ENCODE measurements at regions not wholly inside any gene's neighbourhood (a gene's known extent, or its start where the extent isn't known, plus 50 kb on each side); places are given as distances from the start of the nearest gene placed in this dataset.
"Not testable (repeated sequence)": the region's sequence is repeated elsewhere in the genome, so short reads cannot be mapped to it uniquely, and the experiment has no call there.

- TF ChIP-seq POLR2AphosphoS5 (IDR thresholded peaks at IDR 0.05; ENCODE audit: low read depth, low read length) (no peak), SIN3A (IDR thresholded peaks at IDR 0.05; ENCODE audit: borderline replicate concordance, insufficient read depth, low read depth, low read length) (no peak), TCF7L2 (IDR thresholded peaks at IDR 0.05; ENCODE audit: low read depth, low read length) (no peak), CTCF (IDR thresholded peaks at IDR 0.05) (no peak), REST (IDR thresholded peaks at IDR 0.05; ENCODE audit: insufficient read depth in 1 of 2, low read depth in 2 of 2, low read length in 1 of 2) (no peak)
- no peak overlapping the region for H3K27ac ChIP-seq (ENCODE audit: low read length)
- H3K4me3 ChIP-seq (ENCODE audit: low read depth in 2 of 2, low read length in 2 of 2): no peak overlapping the region
- ChIA-PET POLR2A (no interaction called here), CTCF (no interaction called here)
- no peaks in the 10 kb centered on the region for H3K27me3 ChIP-seq (ENCODE audit: control insufficient read depth, insufficient read depth, low read length)
- H3K4me1 ChIP-seq (ENCODE audit: control insufficient read depth, insufficient read depth, low read length): no peaks in the 10 kb centered on the region
- ATAC-seq: no peak
- H3K9me3 ChIP-seq (ENCODE audit: control insufficient read depth, insufficient read depth, low read depth, low read length): no peaks in the 10 kb centered on the region
- intact Hi-C loops (cut with micrococcal nuclease; ENCODE audit: unreplicated experiment): no loop called here
- BruUV-seq (replicated peaks): no TSS peak
- no peak for DNase-seq (ENCODE audit: low read depth, low spot score)
- H3K36me3 ChIP-seq (ENCODE audit: control insufficient read depth, insufficient read depth, low read length): no peaks in the 10 kb centered on the region
- in situ Hi-C loops (cut with HindIII; ENCODE audit: low pct_unique_long_range_greater_than_20kb, low sequenced_read_pairs): no loop called here
Measured at GRCh38 chr2:208782097-208782496, 375.5 kb downstream of the PTH2R start.

GRCh38 chr2:208783184-208783583, 376.6 kb downstream of the PTH2R start:
- Histone ChIP-seq H3K4me1 (ENCODE audit: control insufficient read depth, insufficient read depth, low read length) (no peaks in the 10 kb centered on the region), H3K27me3 (ENCODE audit: control insufficient read depth, insufficient read depth, low read length) (no peaks in the 10 kb centered on the region), H3K9me3 (ENCODE audit: control insufficient read depth, insufficient read depth, low read depth, low read length) (no peaks in the 10 kb centered on the region), H3K4me3 (ENCODE audit: low read depth in 2 of 2, low read length in 2 of 2) (no peak overlapping the region), H3K36me3 (ENCODE audit: control insufficient read depth, insufficient read depth, low read length) (no peaks in the 10 kb centered on the region), H3K27ac (ENCODE audit: low read length) (no peak overlapping the region)
- no TSS peak for BruUV-seq (replicated peaks)
- DNase-seq (ENCODE audit: low read depth, low spot score) (no peak), ATAC-seq (no peak)
- TF ChIP-seq REST (IDR thresholded peaks at IDR 0.05; ENCODE audit: insufficient read depth in 1 of 2, low read depth in 2 of 2, low read length in 1 of 2) (no peak), TCF7L2 (IDR thresholded peaks at IDR 0.05; ENCODE audit: low read depth, low read length) (no peak), POLR2AphosphoS5 (IDR thresholded peaks at IDR 0.05; ENCODE audit: low read depth, low read length) (no peak), SIN3A (IDR thresholded peaks at IDR 0.05; ENCODE audit: borderline replicate concordance, insufficient read depth, low read depth, low read length) (no peak), CTCF (IDR thresholded peaks at IDR 0.05) (no peak)
- ChIA-PET POLR2A (no interaction called here), CTCF (no interaction called here)
- intact Hi-C loops (cut with micrococcal nuclease; ENCODE audit: unreplicated experiment) (no loop called here), in situ Hi-C loops (cut with HindIII; ENCODE audit: low pct_unique_long_range_greater_than_20kb, low sequenced_read_pairs) (no loop called here)

GRCh38 chr2:208784774-208785173, 378.2 kb downstream of the PTH2R start:
- intact Hi-C loops (cut with micrococcal nuclease; ENCODE audit: unreplicated experiment); H3K27ac ChIP-seq (ENCODE audit: low read length); DNase-seq (ENCODE audit: low read depth, low spot score); H3K36me3 ChIP-seq (ENCODE audit: control insufficient read depth, insufficient read depth, low read length); H3K9me3 ChIP-seq (ENCODE audit: control insufficient read depth, insufficient read depth, low read depth, low read length); H3K4me1 ChIP-seq (ENCODE audit: control insufficient read depth, insufficient read depth, low read length); ATAC-seq; POLR2A ChIA-PET; in situ Hi-C loops (cut with HindIII; ENCODE audit: low pct_unique_long_range_greater_than_20kb, low sequenced_read_pairs); H3K4me3 ChIP-seq (ENCODE audit: low read depth in 2 of 2, low read length in 2 of 2); BruUV-seq (replicated peaks); H3K27me3 ChIP-seq (ENCODE audit: control insufficient read depth, insufficient read depth, low read length); CTCF ChIA-PET: not testable (repeated sequence)
